ENCODE measurements at regions not wholly inside any gene's neighbourhood (a gene's known extent, or its start where the extent isn't known, plus 50 kb on each side); places are given as distances from the start of the nearest gene placed in this dataset.

GRCh38 chr6:93799226-93799625, 379.9 kb upstream of the EPHA7 start:
- dilution Hi-C loops (cut with MboI; ENCODE audit: extremely low pct_ligation_motif_present, low sequenced_read_pairs), result no loop called here
- H3K4me3 ChIP-seq (ENCODE audit: control insufficient read depth in 2 of 3, extremely low read depth in 1 of 3, insufficient read depth in 2 of 3, low read depth in 1 of 3, low read length in 3 of 3), result no peak overlapping the region
- no peak overlapping the region for H2AFZ ChIP-seq (ENCODE audit: control insufficient read depth, low read length)
- no peaks in the 10 kb centered on the region for H3K9me3 ChIP-seq (ENCODE audit: control insufficient read depth, low read depth, low read length)
- H4K20me1 ChIP-seq (ENCODE audit: control insufficient read depth, extremely low read depth, insufficient read depth, low read length), result no peaks in the 10 kb centered on the region
- H3K4me2 ChIP-seq (ENCODE audit: control insufficient read depth, extremely low read depth, insufficient read depth, low read depth, low read length), result no peak overlapping the region
- no peak overlapping the region for H3K27ac ChIP-seq (ENCODE audit: control insufficient read depth, insufficient read depth, low read length)
- FAIRE-seq, result no peak
- no peaks in the 10 kb centered on the region for H3K79me2 ChIP-seq (ENCODE audit: control insufficient read depth, insufficient read depth, low read length)
- H3K27me3 ChIP-seq (ENCODE audit: control insufficient read depth, extremely low read depth, insufficient read depth, low read length), result no peaks in the 10 kb centered on the region
- no peak overlapping the region for H3K9ac ChIP-seq (ENCODE audit: control insufficient read depth, extremely low read depth, insufficient read depth, low read length)
- no peak for DNase-seq (ENCODE audit: low read depth, low spot score)
- no peaks in the 10 kb centered on the region for H3K36me3 ChIP-seq (ENCODE audit: control insufficient read depth in 2 of 2, extremely low read depth in 1 of 2, insufficient read depth in 2 of 2, low read length in 2 of 2)
- H3K4me1 ChIP-seq (ENCODE audit: control insufficient read depth, extremely low read depth, insufficient read depth, low read length), result no peaks in the 10 kb centered on the region
- no peak for TF ChIP-seq CTCF (optimal IDR thresholded peaks at IDR 0.05 in 1 of 3, IDR thresholded peaks at IDR 0.05 in 1 of 3, conservative IDR thresholded peaks at IDR 0.05 in 1 of 3; ENCODE audit: extremely low read depth in 1 of 3, insufficient read depth in 2 of 3, low read length in 3 of 3)
- TF ChIP-seq EZH2 (IDR thresholded peaks at IDR 0.05; ENCODE audit: low read length), result no peak
- H3K9me1 ChIP-seq (ENCODE audit: control insufficient read depth, extremely low read depth, insufficient read depth, low read length), result no peaks in the 10 kb centered on the region

GRCh38 chr6:93794166-93794565, 374.8 kb upstream of the EPHA7 start:
- H3K9me1 ChIP-seq (ENCODE audit: control insufficient read depth, extremely low read depth, insufficient read depth, low read length), result no peaks in the 10 kb centered on the region
- no peaks in the 10 kb centered on the region for H3K27me3 ChIP-seq (ENCODE audit: control insufficient read depth, extremely low read depth, insufficient read depth, low read length)
- no peaks in the 10 kb centered on the region for H3K9me3 ChIP-seq (ENCODE audit: control insufficient read depth, low read depth, low read length)
- H4K20me1 ChIP-seq (ENCODE audit: control insufficient read depth, extremely low read depth, insufficient read depth, low read length), result no peaks in the 10 kb centered on the region
- DNase-seq (ENCODE audit: low read depth, low spot score) (no peak), FAIRE-seq (no peak)
- TF ChIP-seq CTCF (optimal IDR thresholded peaks at IDR 0.05 in 1 of 3, IDR thresholded peaks at IDR 0.05 in 1 of 3, conservative IDR thresholded peaks at IDR 0.05 in 1 of 3; ENCODE audit: extremely low read depth in 1 of 3, insufficient read depth in 2 of 3, low read length in 3 of 3) (no peak), EZH2 (IDR thresholded peaks at IDR 0.05; ENCODE audit: low read length) (no peak)
- H3K36me3 ChIP-seq (ENCODE audit: control insufficient read depth in 2 of 2, extremely low read depth in 1 of 2, insufficient read depth in 2 of 2, low read length in 2 of 2), result no peaks in the 10 kb centered on the region
- no peak overlapping the region for H2AFZ ChIP-seq (ENCODE audit: control insufficient read depth, low read length)
- dilution Hi-C loops (cut with MboI; ENCODE audit: extremely low pct_ligation_motif_present, low sequenced_read_pairs), result no loop called here
- no peaks in the 10 kb centered on the region for H3K4me1 ChIP-seq (ENCODE audit: control insufficient read depth, extremely low read depth, insufficient read depth, low read length)
- H3K4me3 ChIP-seq (ENCODE audit: control insufficient read depth in 2 of 3, extremely low read depth in 1 of 3, insufficient read depth in 2 of 3, low read depth in 1 of 3, low read length in 3 of 3), result no peak overlapping the region
- no peaks in the 10 kb centered on the region for H3K79me2 ChIP-seq (ENCODE audit: control insufficient read depth, insufficient read depth, low read length)
- H3K27ac ChIP-seq (ENCODE audit: control insufficient read depth, insufficient read depth, low read length), result no peak overlapping the region
- H3K4me2 ChIP-seq (ENCODE audit: control insufficient read depth, extremely low read depth, insufficient read depth, low read depth, low read length), result no peak overlapping the region
- H3K9ac ChIP-seq (ENCODE audit: control insufficient read depth, extremely low read depth, insufficient read depth, low read length), result no peak overlapping the region
